GM23338 (cell line): ENCODE measurements at regions not wholly inside any gene's neighbourhood (a gene's known extent, or its start where the extent isn't known, plus 50 kb on each side); places are given as distances from the start of the nearest gene placed in this dataset.

Source experiments
- ATAC-seq: fragments of 200-7000 bp; cut with Tn5 transposase; 3 replicates; pipeline ENCODE4 v1.9.1; 2020
- DNase-seq: peaks from one replicate; pipeline ENCODE4 v3.0.0-alpha.2; 2015; ENCODE audit warnings: low spot score
- H2AFZ ChIP-seq: fragments of 200-600 bp; sonication (generic); 2 replicates; pipeline ENCODE4 v1.8.0; 2016; ENCODE audit warnings: antibody characterized with exemption, mild to moderate bottlenecking, moderate library complexity
- H3F3A ChIP-seq: fragments of 200-600 bp; sonication (generic); replicated peaks from 2 replicates; pipeline ENCODE4 v1.8.0; 2017; ENCODE audit warnings: antibody characterized with exemption, mixed run types, low read depth
- H3K27ac ChIP-seq: fragments of 200-600 bp; sonication (generic); 2 replicates; pipeline ENCODE4 v1.6.1; 2016; ENCODE audit warnings: low read depth
- H3K27me3 ChIP-seq: fragments of 200-600 bp; sonication (generic); 2 replicates; pipeline ENCODE4 v1.8.0; 2016; ENCODE audit warnings: mild to moderate bottlenecking, mixed run types, moderate library complexity; ENCODE audit not compliant: insufficient read depth
- H3K36me3 ChIP-seq: fragments of 200-600 bp; sonication (generic); 2 replicates; pipeline ENCODE4 v1.8.0; 2016; ENCODE audit warnings: mild to moderate bottlenecking; ENCODE audit not compliant: insufficient read depth
- H3K4me1 ChIP-seq: fragments of 200-600 bp; sonication (generic); 2 replicates; pipeline ENCODE4 v1.8.0; 2016; ENCODE audit warnings: mild to moderate bottlenecking, moderate library complexity; ENCODE audit not compliant: insufficient read depth
- H3K4me2 ChIP-seq: fragments of 200-600 bp; sonication (generic); 2 replicates; pipeline ENCODE4 v1.7.1; 2017; ENCODE audit warnings: mixed run types
- H3K4me3 ChIP-seq: fragments of 200-600 bp; sonication (generic); 2 replicates; pipeline ENCODE4 v1.6.1; 2016; ENCODE audit warnings: mixed run types
- H3K79me2 ChIP-seq: fragments of 200-600 bp; sonication (generic); replicated peaks from 2 replicates; pipeline ENCODE4 v1.8.0; 2017; ENCODE audit warnings: mild to moderate bottlenecking; ENCODE audit not compliant: insufficient read depth
- H3K9me2 ChIP-seq: fragments of 200-600 bp; sonication (generic); 2 replicates; pipeline ENCODE4 v1.8.0; 2017; ENCODE audit not compliant: insufficient read depth
- H4K20me1 ChIP-seq: fragments of 200-600 bp; sonication (generic); replicated peaks from 2 replicates; pipeline ENCODE4 v1.8.0; 2017; ENCODE audit warnings: mild to moderate bottlenecking; ENCODE audit not compliant: insufficient read depth
- H3K27ac Mint-ChIP-seq: 2 replicates; pipeline ENCODE4 v1.8.0; 2020; ENCODE audit warnings: inconsistent platforms, mild to moderate bottlenecking, moderate library complexity, mixed read lengths
- H3K27me3 Mint-ChIP-seq: 3 replicates; pipeline ENCODE4 v1.8.0; 2022; ENCODE audit warnings: low read depth, mild to moderate bottlenecking, moderate library complexity, mixed read lengths, inconsistent platforms; ENCODE audit not compliant: insufficient read depth, poor library complexity
- H3K36me3 Mint-ChIP-seq: 3 replicates; pipeline ENCODE4 v1.8.0; 2021; ENCODE audit warnings: low read depth, mild to moderate bottlenecking, inconsistent platforms, moderate library complexity, mixed read lengths
- H3K4me1 Mint-ChIP-seq: 3 replicates; pipeline ENCODE4 v1.8.0; 2020; ENCODE audit warnings: mild to moderate bottlenecking, inconsistent platforms, mixed read lengths
- H3K4me3 Mint-ChIP-seq: 3 replicates; pipeline ENCODE4 v1.8.0; 2021; ENCODE audit warnings: moderate library complexity, mild to moderate bottlenecking, inconsistent platforms, mixed read lengths
- H3K9me3 Mint-ChIP-seq: 3 replicates; pipeline ENCODE4 v1.8.0; 2020; ENCODE audit warnings: moderate library complexity, mild to moderate bottlenecking, inconsistent platforms, mixed read lengths
- CREB1 ChIP-seq: fragments of 250-450 bp; sonication (Bioruptor Pico); IDR thresholded peaks from 2 replicates; pipeline ENCODE4 v1.5.0; 2020; ENCODE audit warnings: low read depth, mild to moderate bottlenecking, moderate library complexity
- CTCF ChIP-seq, 2 experiments: fragments of 200-600 bp in 1 of 2; sonication (generic) in 1 of 2; conservative IDR thresholded peaks; 2 replicates each; pipeline versions ENCODE4 v1.5.1 to v1.6.1; 2016 to 2017; ENCODE audit warnings: antibody characterized with exemption in 2 of 2, low read depth in 2 of 2, mild to moderate bottlenecking in 2 of 2, moderate library complexity in 1 of 2
- ETS1 ChIP-seq: IDR thresholded peaks from 2 replicates; pipeline ENCODE4 v1.6.1; 2016; ENCODE audit warnings: antibody characterized with exemption
- EZH2 ChIP-seq: fragments of 200-600 bp; sonication (generic); IDR thresholded peaks from one replicate; pipeline ENCODE4 v1.8.0; 2017; ENCODE audit warnings: antibody characterized with exemption, mild to moderate bottlenecking, low read depth; ENCODE audit not compliant: unreplicated experiment
- EZH2phosphoT487 ChIP-seq: fragments of 200-600 bp; sonication (generic); IDR thresholded peaks from one replicate; pipeline ENCODE4 v1.8.1; 2018; ENCODE audit warnings: antibody characterized with exemption; ENCODE audit not compliant: unreplicated experiment
- JUNB ChIP-seq: IDR thresholded peaks from one replicate; pipeline ENCODE4 v1.6.1; 2016; ENCODE audit warnings: antibody characterized with exemption; ENCODE audit not compliant: unreplicated experiment
- NANOG ChIP-seq: IDR thresholded peaks from 2 replicates; pipeline ENCODE4 v1.6.1; 2016; ENCODE audit warnings: antibody characterized with exemption, borderline replicate concordance
- POLR2AphosphoS5 ChIP-seq: IDR thresholded peaks from 2 replicates; pipeline ENCODE4 v1.6.1; 2016; ENCODE audit warnings: antibody characterized with exemption, low read depth
- STAT1 ChIP-seq: IDR thresholded peaks from one replicate; pipeline ENCODE4 v1.6.1; 2016; ENCODE audit warnings: antibody characterized with exemption; ENCODE audit not compliant: unreplicated experiment
- ZNF114 ChIP-seq: fragments of 250-450 bp; sonication (Bioruptor Pico); IDR thresholded peaks from 2 replicates; pipeline ENCODE4 v1.5.0; 2020; ENCODE audit warnings: mild to moderate bottlenecking, moderate library complexity
- ZNF331 ChIP-seq: fragments of 250-450 bp; sonication (Bioruptor Pico); IDR thresholded peaks from 2 replicates; pipeline ENCODE4 v1.5.0; 2020; ENCODE audit warnings: low read depth, mild to moderate bottlenecking, moderate library complexity
- ZNF462 ChIP-seq: fragments of 250-450 bp; sonication (Bioruptor Pico); IDR thresholded peaks from 2 replicates; pipeline ENCODE4 v1.5.0; 2020; ENCODE audit warnings: mild to moderate bottlenecking, moderate library complexity
- TF ChIP-seq, protein P1 (sequence below): IDR thresholded peaks from one replicate; pipeline ENCODE4 v1.6.1; 2018; ENCODE audit warnings: antibody characterized with exemption; ENCODE audit not compliant: unreplicated experiment

GRCh38 chr12:62009445-62009844 is 250.8 kb upstream of the USP15 start:
- no peaks in the 10 kb centered on the region for H3K9me2 ChIP-seq
- ATAC-seq (no peak), DNase-seq (no peak)
- no peaks in the 10 kb centered on the region for H3F3A ChIP-seq
- Mint-ChIP-seq H3K9me3 (peaks cover 11% of the 10 kb centered on the region; the same call in 2 of the 3 replicates), H3K4me3 (no peak overlapping the region), H3K27ac (no peak overlapping the region), H3K27me3 (no peaks in the 10 kb centered on the region), H3K36me3 (no peaks in the 10 kb centered on the region), H3K4me1 (peaks cover 2% of the 10 kb centered on the region; the same call in 2 of the 3 replicates)
- no peak overlapping the region for H3K4me3 ChIP-seq
- no peak overlapping the region for H3K4me2 ChIP-seq
- H3K4me1 ChIP-seq = no peaks in the 10 kb centered on the region
- H3K27me3 ChIP-seq = no peaks in the 10 kb centered on the region
- no peaks in the 10 kb centered on the region for H4K20me1 ChIP-seq
- TF ChIP-seq STAT1 = no peak
- no peak for TF ChIP-seq ETS1
- TF ChIP-seq CTCF (conservative IDR thresholded peaks at IDR 0.05; ENCODE audit: low read depth in 2 of 2) = no peak
- TF ChIP-seq NANOG = no peak
- TF ChIP-seq, protein P1, sequence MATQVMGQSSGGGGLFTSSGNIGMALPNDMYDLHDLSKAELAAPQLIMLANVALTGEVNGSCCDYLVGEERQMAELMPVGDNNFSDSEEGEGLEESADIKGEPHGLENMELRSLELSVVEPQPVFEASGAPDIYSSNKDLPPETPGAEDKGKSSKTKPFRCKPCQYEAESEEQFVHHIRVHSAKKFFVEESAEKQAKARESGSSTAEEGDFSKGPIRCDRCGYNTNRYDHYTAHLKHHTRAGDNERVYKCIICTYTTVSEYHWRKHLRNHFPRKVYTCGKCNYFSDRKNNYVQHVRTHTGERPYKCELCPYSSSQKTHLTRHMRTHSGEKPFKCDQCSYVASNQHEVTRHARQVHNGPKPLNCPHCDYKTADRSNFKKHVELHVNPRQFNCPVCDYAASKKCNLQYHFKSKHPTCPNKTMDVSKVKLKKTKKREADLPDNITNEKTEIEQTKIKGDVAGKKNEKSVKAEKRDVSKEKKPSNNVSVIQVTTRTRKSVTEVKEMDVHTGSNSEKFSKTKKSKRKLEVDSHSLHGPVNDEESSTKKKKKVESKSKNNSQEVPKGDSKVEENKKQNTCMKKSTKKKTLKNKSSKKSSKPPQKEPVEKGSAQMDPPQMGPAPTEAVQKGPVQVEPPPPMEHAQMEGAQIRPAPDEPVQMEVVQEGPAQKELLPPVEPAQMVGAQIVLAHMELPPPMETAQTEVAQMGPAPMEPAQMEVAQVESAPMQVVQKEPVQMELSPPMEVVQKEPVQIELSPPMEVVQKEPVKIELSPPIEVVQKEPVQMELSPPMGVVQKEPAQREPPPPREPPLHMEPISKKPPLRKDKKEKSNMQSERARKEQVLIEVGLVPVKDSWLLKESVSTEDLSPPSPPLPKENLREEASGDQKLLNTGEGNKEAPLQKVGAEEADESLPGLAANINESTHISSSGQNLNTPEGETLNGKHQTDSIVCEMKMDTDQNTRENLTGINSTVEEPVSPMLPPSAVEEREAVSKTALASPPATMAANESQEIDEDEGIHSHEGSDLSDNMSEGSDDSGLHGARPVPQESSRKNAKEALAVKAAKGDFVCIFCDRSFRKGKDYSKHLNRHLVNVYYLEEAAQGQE = no peak
- no peak for TF ChIP-seq CREB1 (CRISPR knock-in tag)
- no peak for TF ChIP-seq ZNF331 (CRISPR knock-in tag)
- no peak for TF ChIP-seq EZH2phosphoT487
- no peak for TF ChIP-seq ZNF462 (CRISPR knock-in tag)
- no peak for TF ChIP-seq POLR2AphosphoS5
- TF ChIP-seq EZH2 = no peak
- TF ChIP-seq ZNF114 (CRISPR knock-in tag) = no peak
- no peak for TF ChIP-seq JUNB
- no peak overlapping the region for H3K27ac ChIP-seq
- no peak overlapping the region for H2AFZ ChIP-seq
- H3K36me3 ChIP-seq = no peaks in the 10 kb centered on the region
- H3K79me2 ChIP-seq = no peaks in the 10 kb centered on the region
